Upper lobe of left lung (tissue), 6 donors: ENCODE measurements at regions not wholly inside any gene's neighbourhood (a gene's known extent, or its start where the extent isn't known, plus 50 kb on each side); places are given as distances from the start of the nearest gene placed in this dataset.

Experiments
- ATAC-seq, 2 donors: fragments of 200-7000 bp; cut with Tn5 transposase; one replicate each; pipeline ENCODE4 v1.9.1; 2022; ENCODE audit warnings: mild to moderate bottlenecking in 2 of 2, moderate library complexity in 2 of 2; ENCODE audit not compliant: low FRiP score in 2 of 2
- DNase-seq, 2 donors: peaks; one replicate each; pipeline ENCODE4 v3.0.0-alpha.2; 2019 to 2020
- H3K27ac ChIP-seq, 4 donors: fragments of 200-600 bp; sonication (generic); one replicate each; pipeline ENCODE4 v1.5.1; 2016 to 2019
- H3K27me3 ChIP-seq, 4 donors: fragments of 200-600 bp; sonication (generic); one replicate each; pipeline ENCODE4 v1.5.1; 2017 to 2019
- H3K36me3 ChIP-seq, 4 donors: fragments of 200-600 bp; sonication (generic); one replicate each; pipeline ENCODE4 v1.5.1; 2016 to 2019
- H3K4me1 ChIP-seq, 4 donors: fragments of 200-600 bp; sonication (generic); one replicate each; pipeline ENCODE4 v1.5.1; 2018 to 2019
- H3K4me3 ChIP-seq, 4 donors: fragments of 200-600 bp; sonication (generic); one replicate each; pipeline ENCODE4 v1.5.1; 2017 to 2019; ENCODE audit warnings: mild to moderate bottlenecking in 2 of 4, moderate library complexity in 1 of 4
- H3K9me3 ChIP-seq, 4 donors: fragments of 200-600 bp; sonication (generic); one replicate each; pipeline ENCODE4 v1.5.1; 2018 to 2019
- EP300 ChIP-seq, 4 donors: sonication (generic); formaldehyde crosslinking; IDR thresholded peaks; one replicate each; pipeline ENCODE4 v1.5.1; 2017; ENCODE audit warnings: antibody characterized with exemption in 4 of 4, control low read depth in 2 of 4
- POLR2A ChIP-seq, 4 donors: fragments of 450-650 bp; IDR thresholded peaks; one replicate each; pipeline ENCODE4 v1.5.1; 2016 to 2017; ENCODE audit warnings: antibody characterized with exemption in 4 of 4, mild to moderate bottlenecking in 2 of 4
- POLR2AphosphoS5 ChIP-seq, 2 donors: sonication (generic); formaldehyde crosslinking; IDR thresholded peaks; one replicate each; pipeline ENCODE4 v1.5.1; 2017; ENCODE audit warnings: antibody characterized with exemption in 2 of 2
- WGBS, 2 donors: methylation state at CpG; one replicate each; pipeline ENCODE4 v1.1.5; 2017 to 2018; 5-methylcytosine and 5-hydroxymethylcytosine counted together
- TF ChIP-seq, protein P1 (sequence below), 6 experiments: fragments of 450-650 bp in 4 of 6; fragments of 200-600 bp in 2 of 6; sonication (generic) in 2 of 6; IDR thresholded peaks; one replicate each; pipeline ENCODE4 v1.5.1; 2016 to 2019; ENCODE audit warnings: antibody characterized with exemption in 6 of 6
- donor health status: DM: no; HTN: no; CAD: no; lungs with moderate emphysema.
- donor health status: DM: no; HTN: yes; CAD: no; lungs with severe emphysema.

- H3K36me3 ChIP-seq, result no peaks in the 10 kb centered on the region
Measured at GRCh38 chr6:62445521-62445920, 159.5 kb upstream of the KHDRBS2 start.

DNA sequence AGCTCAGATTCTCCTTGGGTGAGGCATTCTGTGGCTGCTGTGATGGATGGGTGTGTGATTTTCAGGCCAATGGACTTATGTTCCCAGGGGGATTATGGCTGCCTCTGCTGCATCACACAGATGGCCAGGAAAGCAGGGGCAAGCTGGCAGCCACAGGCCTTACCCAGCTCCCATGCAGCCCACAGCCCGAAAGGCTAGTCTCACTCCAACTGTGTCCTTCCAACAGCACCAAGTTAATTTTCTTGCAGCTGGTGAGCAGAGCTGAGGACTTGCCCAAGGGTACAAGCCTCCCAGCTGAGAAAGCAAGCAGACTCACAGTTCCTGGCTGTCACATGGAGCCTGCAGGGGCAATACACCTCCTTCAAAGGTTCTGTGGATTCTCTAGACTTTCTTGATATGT, 155.2 kb upstream of the KHDRBS2 start:
- Histone ChIP-seq H3K27ac (no peak overlapping the region), H3K9me3 (peaks cover 4 to 17% (median 7%) of the 10 kb centered on the region in 4 donors), H3K4me1 (no peaks in the 10 kb centered on the region), H3K4me3 (no peak overlapping the region), H3K36me3 (no peaks in the 10 kb centered on the region), H3K27me3 (no peaks in the 10 kb centered on the region)
- no peak for DNase-seq
- ATAC-seq, result no peak
- WGBS, 2 donors, result 75 to 80% methylated on average over 1 of the region's 1 CpG
- TF ChIP-seq POLR2AphosphoS5 (IDR thresholded peaks at IDR 0.05), result no peak
- TF ChIP-seq EP300 (IDR thresholded peaks at IDR 0.05), result no peak
- TF ChIP-seq, protein P1, sequence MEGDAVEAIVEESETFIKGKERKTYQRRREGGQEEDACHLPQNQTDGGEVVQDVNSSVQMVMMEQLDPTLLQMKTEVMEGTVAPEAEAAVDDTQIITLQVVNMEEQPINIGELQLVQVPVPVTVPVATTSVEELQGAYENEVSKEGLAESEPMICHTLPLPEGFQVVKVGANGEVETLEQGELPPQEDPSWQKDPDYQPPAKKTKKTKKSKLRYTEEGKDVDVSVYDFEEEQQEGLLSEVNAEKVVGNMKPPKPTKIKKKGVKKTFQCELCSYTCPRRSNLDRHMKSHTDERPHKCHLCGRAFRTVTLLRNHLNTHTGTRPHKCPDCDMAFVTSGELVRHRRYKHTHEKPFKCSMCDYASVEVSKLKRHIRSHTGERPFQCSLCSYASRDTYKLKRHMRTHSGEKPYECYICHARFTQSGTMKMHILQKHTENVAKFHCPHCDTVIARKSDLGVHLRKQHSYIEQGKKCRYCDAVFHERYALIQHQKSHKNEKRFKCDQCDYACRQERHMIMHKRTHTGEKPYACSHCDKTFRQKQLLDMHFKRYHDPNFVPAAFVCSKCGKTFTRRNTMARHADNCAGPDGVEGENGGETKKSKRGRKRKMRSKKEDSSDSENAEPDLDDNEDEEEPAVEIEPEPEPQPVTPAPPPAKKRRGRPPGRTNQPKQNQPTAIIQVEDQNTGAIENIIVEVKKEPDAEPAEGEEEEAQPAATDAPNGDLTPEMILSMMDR (IDR thresholded peaks at IDR 0.05), result no peak
- no peak for TF ChIP-seq POLR2A (IDR thresholded peaks at IDR 0.05)

More at GRCh38 chr6:62445521-62445920, 159.5 kb upstream of the KHDRBS2 start:
- TF ChIP-seq, protein P1 (IDR thresholded peaks at IDR 0.05), result no peak
- TF ChIP-seq EP300 (IDR thresholded peaks at IDR 0.05) (no peak), POLR2AphosphoS5 (IDR thresholded peaks at IDR 0.05) (no peak), POLR2A (IDR thresholded peaks at IDR 0.05) (no peak)
- WGBS, 2 donors, result 93 to 96% methylated on average over 6 to 9 of the region's 9 CpGs
- H3K27me3 ChIP-seq, result no peaks in the 10 kb centered on the region
- DNase-seq, result peak in 1 of 2 donors; percentile 26
- no peak overlapping the region for H3K4me3 ChIP-seq
- no peak for ATAC-seq
- no peaks in the 10 kb centered on the region for H3K4me1 ChIP-seq
- H3K27ac ChIP-seq, result no peak overlapping the region
- H3K9me3 ChIP-seq, result no peaks in the 10 kb centered on the region

- Histone ChIP-seq H3K4me1 (no peaks in the 10 kb centered on the region), H3K27ac (no peak overlapping the region), H3K36me3 (no peaks in the 10 kb centered on the region), H3K4me3 (no peak overlapping the region), H3K27me3 (no peaks in the 10 kb centered on the region), H3K9me3 (no peaks in the 10 kb centered on the region)
- ATAC-seq (no peak), DNase-seq (no peak)
- 64 to 73% methylated on average over 5 of the region's 5 CpGs for WGBS, 2 donors
- TF ChIP-seq POLR2A (IDR thresholded peaks at IDR 0.05), result no peak
- TF ChIP-seq EP300 (IDR thresholded peaks at IDR 0.05), result no peak
- TF ChIP-seq, protein P1 (IDR thresholded peaks at IDR 0.05), result no peak
- TF ChIP-seq POLR2AphosphoS5 (IDR thresholded peaks at IDR 0.05), result no peak
Measured at GRCh38 chr6:62429781-62430180, 143.8 kb upstream of the KHDRBS2 start.

- no peaks in the 10 kb centered on the region for H3K9me3 ChIP-seq
- ATAC-seq (no peak), DNase-seq (no peak)
- WGBS, 2 donors, result 85 to 89% methylated on average over 6 of the region's 6 CpGs
- no peaks in the 10 kb centered on the region for H3K36me3 ChIP-seq
- no peaks in the 10 kb centered on the region for H3K4me1 ChIP-seq
- H3K4me3 ChIP-seq, result no peak overlapping the region
- no peaks in the 10 kb centered on the region for H3K27me3 ChIP-seq
- H3K27ac ChIP-seq, result no peak overlapping the region
- TF ChIP-seq POLR2A (IDR thresholded peaks at IDR 0.05) (no peak), POLR2AphosphoS5 (IDR thresholded peaks at IDR 0.05) (no peak), EP300 (IDR thresholded peaks at IDR 0.05) (no peak)
- TF ChIP-seq, protein P1 (IDR thresholded peaks at IDR 0.05), result no peak
Measured at GRCh38 chr6:62400521-62401259, 114.7 kb upstream of the KHDRBS2 start.

GRCh38 chr6:62393608-62394007, 107.6 kb upstream of the KHDRBS2 start:
- H3K36me3 ChIP-seq, result no peaks in the 10 kb centered on the region
- no peak overlapping the region for H3K27ac ChIP-seq
- H3K9me3 ChIP-seq, result no peaks in the 10 kb centered on the region
- no peak for DNase-seq
- H3K27me3 ChIP-seq, result no peaks in the 10 kb centered on the region
- no peak for ATAC-seq
- H3K4me3 ChIP-seq, result no peak overlapping the region
- no peak for TF ChIP-seq EP300 (IDR thresholded peaks at IDR 0.05)
- no peak for TF ChIP-seq POLR2AphosphoS5 (IDR thresholded peaks at IDR 0.05)
- TF ChIP-seq POLR2A (IDR thresholded peaks at IDR 0.05), result no peak
- TF ChIP-seq, protein P1 (IDR thresholded peaks at IDR 0.05), result no peak
- WGBS, 2 donors, result 82 to 89% methylated on average over 3 of the region's 3 CpGs
- no peaks in the 10 kb centered on the region for H3K4me1 ChIP-seq
